ENCODE measurements at regions not wholly inside any gene's neighbourhood (a gene's known extent, or its start where the extent isn't known, plus 50 kb on each side); places are given as distances from the start of the nearest gene placed in this dataset.

GRCh38 chr12:126093908-126094307, 1028.7 kb downstream of the AACS start:
- peak; percentile 24 for DNase-seq
- Histone ChIP-seq H3K9me3 (ENCODE audit: severe bottlenecking) (peaks cover 3% of the 10 kb centered on the region), H3K36me3 (no peaks in the 10 kb centered on the region), H3K27me3 (ENCODE audit: insufficient read depth, low read depth, severe bottlenecking) (no peaks in the 10 kb centered on the region), H3K4me3 (ENCODE audit: low read depth, low read length) (no peak overlapping the region), H3K27ac (no peak overlapping the region)
- no peak for TF ChIP-seq CTCF (IDR thresholded peaks at IDR 0.05; ENCODE audit: low read depth, low read length)

- Histone ChIP-seq H3K4me3 (ENCODE audit: low read depth, low read length) (no peak overlapping the region), H3K27ac (no peak overlapping the region), H3K27me3 (ENCODE audit: insufficient read depth, low read depth, severe bottlenecking) (no peaks in the 10 kb centered on the region), H3K9me3 (ENCODE audit: severe bottlenecking) (peaks cover 3% of the 10 kb centered on the region), H3K36me3 (no peaks in the 10 kb centered on the region)
- no peak for DNase-seq
- no peak for TF ChIP-seq CTCF (IDR thresholded peaks at IDR 0.05; ENCODE audit: low read depth, low read length)
These were observed 1030.7 kb downstream of the AACS start for GRCh38 chr12:126095748-126096510.

GRCh38 chr12:126106706-126107105, 1041.5 kb downstream of the AACS start:
- Histone ChIP-seq H3K27ac (no peak overlapping the region), H3K9me3 (ENCODE audit: severe bottlenecking) (no peaks in the 10 kb centered on the region), H3K4me3 (ENCODE audit: low read depth, low read length) (no peak overlapping the region), H3K27me3 (ENCODE audit: insufficient read depth, low read depth, severe bottlenecking) (peaks cover 24% of the 10 kb centered on the region), H3K36me3 (no peaks in the 10 kb centered on the region)
- TF ChIP-seq CTCF (IDR thresholded peaks at IDR 0.05; ENCODE audit: low read depth, low read length) = no peak
- DNase-seq = no peak

- peaks cover 30% of the 10 kb centered on the region for H3K27me3 ChIP-seq (ENCODE audit: insufficient read depth, low read depth, severe bottlenecking)
These were observed 1042.4 kb downstream of the AACS start for GRCh38 chr12:126107659-126108058.

GRCh38 chr12:126108247-126108646, 1043.0 kb downstream of the AACS start:
- DNase-seq = no peak
- no peak overlapping the region for H3K4me3 ChIP-seq (ENCODE audit: low read depth, low read length)
- H3K36me3 ChIP-seq = no peaks in the 10 kb centered on the region
- H3K27me3 ChIP-seq (ENCODE audit: insufficient read depth, low read depth, severe bottlenecking) = peaks cover 30% of the 10 kb centered on the region
- no peak overlapping the region for H3K27ac ChIP-seq
- no peaks in the 10 kb centered on the region for H3K9me3 ChIP-seq (ENCODE audit: severe bottlenecking)
- no peak for TF ChIP-seq CTCF (IDR thresholded peaks at IDR 0.05; ENCODE audit: low read depth, low read length)

More at GRCh38 chr12:126107659-126108058, 1042.4 kb downstream of the AACS start:
- Histone ChIP-seq H3K9me3 (ENCODE audit: severe bottlenecking) (no peaks in the 10 kb centered on the region), H3K36me3 (no peaks in the 10 kb centered on the region), H3K27ac (no peak overlapping the region), H3K4me3 (ENCODE audit: low read depth, low read length) (no peak overlapping the region)
- no peak for TF ChIP-seq CTCF (IDR thresholded peaks at IDR 0.05; ENCODE audit: low read depth, low read length)
- DNase-seq = no peak

GRCh38 chr12:126112141-126112540, 1046.9 kb downstream of the AACS start:
- peaks cover 29% of the 10 kb centered on the region for H3K27me3 ChIP-seq (ENCODE audit: insufficient read depth, low read depth, severe bottlenecking)
- no peak for TF ChIP-seq CTCF (IDR thresholded peaks at IDR 0.05; ENCODE audit: low read depth, low read length)
- H3K4me3 ChIP-seq (ENCODE audit: low read depth, low read length) = no peak overlapping the region
- no peaks in the 10 kb centered on the region for H3K9me3 ChIP-seq (ENCODE audit: severe bottlenecking)
- H3K27ac ChIP-seq = no peak overlapping the region
- H3K36me3 ChIP-seq = no peaks in the 10 kb centered on the region
- no peak for DNase-seq
